GM13976 (cell line): ENCODE measurements at regions not wholly inside any gene's neighbourhood (a gene's known extent, or its start where the extent isn't known, plus 50 kb on each side); places are given as distances from the start of the nearest gene placed in this dataset.

Experiments used
- DNase-seq: peaks from one replicate; pipeline ENCODE4 v3.0.0; 2012; ENCODE audit warnings: low spot score
- in situ Hi-C: fragments of 300-500 bp; cut with MboI; formaldehyde crosslinking; loops from one replicate; pipeline ENCODE4 v1.12.0; 2022; ENCODE audit warnings: low sequenced_read_pairs, mixed read lengths, inconsistent platforms; ENCODE audit not compliant: unreplicated experiment
- TF ChIP-seq, protein P1 (sequence below): IDR thresholded peaks from 2 replicates; pipeline ENCODE4 v1.5.1; 2012; ENCODE audit warnings: borderline replicate concordance, mild to moderate bottlenecking; ENCODE audit not compliant: insufficient read depth; ENCODE audit errors: extremely low read depth, missing control alignments, control extremely low read depth

DNA sequence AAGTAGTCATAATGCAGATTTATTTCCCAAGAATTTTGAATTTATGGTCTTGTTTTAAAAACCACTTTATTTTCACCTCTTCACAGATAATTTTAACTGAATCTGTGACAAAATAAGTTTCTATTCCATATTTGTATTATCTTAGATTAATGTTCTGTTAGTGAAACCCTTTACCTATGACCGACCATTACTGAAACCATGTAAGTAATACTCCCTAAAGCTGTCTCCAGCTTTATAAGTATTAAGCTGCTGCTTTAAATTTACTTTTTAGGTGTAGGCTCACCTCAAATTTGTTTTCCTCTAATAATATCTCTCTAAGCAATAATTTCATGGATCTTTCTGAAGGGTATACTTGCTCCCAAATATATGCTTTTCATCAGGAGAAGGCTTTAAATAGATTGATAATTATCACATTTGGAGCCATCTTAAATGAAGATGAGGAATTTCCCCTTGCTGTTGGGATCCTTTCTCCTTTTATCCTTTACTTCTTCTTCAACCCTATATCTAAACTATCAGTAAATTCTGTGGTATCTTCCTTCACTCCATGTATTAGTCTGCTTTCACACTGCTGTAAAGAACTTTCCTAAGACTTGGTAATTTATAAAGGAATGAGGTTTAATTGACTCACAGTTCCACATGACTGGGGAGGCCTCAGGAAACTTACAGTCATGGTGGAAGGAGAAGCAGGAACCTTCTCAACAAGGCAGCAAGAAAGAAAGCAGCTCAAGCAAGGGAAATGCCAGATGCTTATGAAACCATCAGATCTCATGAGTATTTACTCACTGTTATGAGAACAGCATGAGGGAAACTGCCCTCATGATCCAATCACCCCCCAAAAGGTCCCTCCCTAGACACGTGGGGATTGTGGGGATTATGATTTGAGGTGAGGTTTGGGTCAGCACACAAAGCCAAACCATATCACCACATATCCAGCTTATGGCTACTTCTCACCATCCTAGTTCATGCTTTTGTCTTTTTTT lies 92.3 kb upstream of the P2RY1 start:
- DNase-seq = no peak
- in situ Hi-C loops = no loop called here

DNA sequence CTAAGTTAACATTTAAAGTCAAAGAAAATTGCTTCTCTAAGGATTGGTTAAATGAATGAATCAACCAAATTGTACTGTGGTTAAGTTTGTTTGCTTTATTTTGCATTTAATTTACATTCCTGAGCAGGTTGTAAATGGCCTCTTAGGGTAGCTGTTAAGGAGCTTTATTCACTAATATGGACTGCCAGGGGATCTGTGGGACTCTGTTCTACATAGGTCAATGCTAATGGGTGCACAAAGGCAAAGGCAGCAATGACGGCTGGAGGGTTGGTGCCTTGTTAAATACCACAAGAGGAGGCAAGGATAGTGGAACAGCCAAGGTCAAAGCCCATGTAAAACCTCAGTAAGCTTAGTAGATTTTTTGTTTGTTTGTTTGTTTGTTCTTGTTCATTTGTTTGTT lies 89.3 kb upstream of the P2RY1 start:
- TF ChIP-seq, protein P1, sequence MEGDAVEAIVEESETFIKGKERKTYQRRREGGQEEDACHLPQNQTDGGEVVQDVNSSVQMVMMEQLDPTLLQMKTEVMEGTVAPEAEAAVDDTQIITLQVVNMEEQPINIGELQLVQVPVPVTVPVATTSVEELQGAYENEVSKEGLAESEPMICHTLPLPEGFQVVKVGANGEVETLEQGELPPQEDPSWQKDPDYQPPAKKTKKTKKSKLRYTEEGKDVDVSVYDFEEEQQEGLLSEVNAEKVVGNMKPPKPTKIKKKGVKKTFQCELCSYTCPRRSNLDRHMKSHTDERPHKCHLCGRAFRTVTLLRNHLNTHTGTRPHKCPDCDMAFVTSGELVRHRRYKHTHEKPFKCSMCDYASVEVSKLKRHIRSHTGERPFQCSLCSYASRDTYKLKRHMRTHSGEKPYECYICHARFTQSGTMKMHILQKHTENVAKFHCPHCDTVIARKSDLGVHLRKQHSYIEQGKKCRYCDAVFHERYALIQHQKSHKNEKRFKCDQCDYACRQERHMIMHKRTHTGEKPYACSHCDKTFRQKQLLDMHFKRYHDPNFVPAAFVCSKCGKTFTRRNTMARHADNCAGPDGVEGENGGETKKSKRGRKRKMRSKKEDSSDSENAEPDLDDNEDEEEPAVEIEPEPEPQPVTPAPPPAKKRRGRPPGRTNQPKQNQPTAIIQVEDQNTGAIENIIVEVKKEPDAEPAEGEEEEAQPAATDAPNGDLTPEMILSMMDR = no peak
- no peak for DNase-seq

More for the DNA sequence above, 92.3 kb upstream of the P2RY1 start:
- TF ChIP-seq, protein P1 = no peak

DNA sequence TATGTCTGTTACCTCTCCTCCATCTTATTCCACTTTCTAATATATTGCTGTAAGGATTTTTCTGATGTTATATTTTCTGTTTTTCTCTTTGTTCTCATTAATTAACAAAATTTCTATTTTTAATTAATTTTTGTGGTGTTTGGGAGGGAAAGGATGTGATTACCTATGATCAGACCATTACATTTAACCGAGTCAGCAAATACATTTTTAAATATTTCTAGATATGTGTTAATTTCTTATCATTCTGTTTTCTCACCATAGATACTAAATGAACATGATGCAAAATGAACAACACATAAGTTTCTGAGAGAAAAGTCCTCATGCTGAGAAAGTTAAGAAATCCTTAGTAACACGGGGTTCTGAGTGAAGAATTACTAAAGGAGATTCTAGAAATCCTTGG lies 80.6 kb upstream of the P2RY1 start:
- DNase-seq = no peak
- TF ChIP-seq, protein P1 = no peak
- in situ Hi-C loops = no loop called here

More for the DNA sequence above, 89.3 kb upstream of the P2RY1 start:
- in situ Hi-C loops = no loop called here

DNA sequence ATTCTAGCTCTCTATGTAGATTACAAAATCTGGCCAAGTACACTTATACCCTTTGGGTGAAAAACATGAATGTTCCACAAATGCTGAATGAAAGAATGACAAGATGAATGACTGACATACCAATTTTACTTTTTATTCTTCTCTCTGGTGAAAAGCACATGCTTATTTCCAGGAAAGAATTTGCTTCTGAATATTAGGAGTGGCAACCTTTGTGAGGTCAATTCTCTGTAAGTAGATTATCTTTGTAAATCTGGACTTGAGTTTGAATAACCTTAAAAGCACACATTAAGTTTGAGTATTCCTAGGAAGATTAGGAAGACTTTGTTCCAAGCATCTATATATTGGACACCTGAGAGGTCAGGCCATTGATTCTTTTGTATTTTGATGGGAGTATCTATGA lies 78.1 kb upstream of the P2RY1 start:
- in situ Hi-C loops = no loop called here
- no peak for DNase-seq
- TF ChIP-seq, protein P1 = no peak

DNA sequence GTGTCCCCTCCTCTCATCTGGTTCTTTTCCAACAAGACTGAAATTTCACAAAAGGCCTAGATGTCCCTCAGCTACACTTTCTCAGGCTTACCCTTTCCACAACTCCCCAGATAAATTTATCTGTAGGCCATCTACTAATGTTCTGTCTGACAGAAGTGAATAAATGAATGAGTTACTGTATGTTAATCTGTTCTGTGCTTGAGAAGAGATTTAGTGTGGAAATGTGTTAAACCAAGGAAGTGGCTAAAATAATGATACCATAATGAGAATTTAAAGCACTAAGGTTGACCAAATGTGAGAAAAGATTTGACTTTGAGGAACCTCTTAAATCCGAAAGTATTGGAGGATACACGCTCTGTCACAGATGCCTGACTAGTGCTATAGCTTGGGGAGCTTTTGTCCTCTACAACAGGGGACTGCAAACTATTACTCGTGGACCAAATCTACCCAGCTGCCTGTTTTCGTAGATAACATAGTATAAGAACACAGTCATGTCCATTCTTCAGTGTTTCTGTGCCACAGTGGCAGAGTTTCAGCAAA lies 74.8 kb upstream of the P2RY1 start:
- in situ Hi-C loops = no loop called here
- no peak for DNase-seq
- TF ChIP-seq, protein P1 = no peak

DNA sequence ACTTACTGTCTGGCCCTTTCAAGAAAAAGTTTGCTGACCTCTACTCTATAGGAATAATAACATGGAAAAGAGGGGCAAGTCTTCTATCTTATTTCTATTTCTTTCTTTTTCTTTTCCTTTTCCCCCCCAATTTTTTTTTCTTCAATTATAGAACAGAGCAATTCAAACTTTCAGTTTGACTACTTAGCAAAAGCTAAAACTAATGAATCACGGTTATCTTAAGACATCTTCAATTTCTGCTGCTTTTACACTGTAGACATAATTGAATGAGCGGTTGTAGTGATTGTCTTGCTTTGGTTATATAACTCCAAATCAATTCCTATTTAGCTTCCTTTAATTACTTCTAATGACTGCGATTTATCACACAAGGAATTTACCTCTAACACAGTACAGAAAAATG lies 74.3 kb upstream of the P2RY1 start:
- TF ChIP-seq, protein P1 = no peak
- in situ Hi-C loops = no loop called here
- no peak for DNase-seq
